Motor neuron (in vitro differentiated cells): ENCODE measurements at regions not wholly inside any gene's neighbourhood (a gene's known extent, or its start where the extent isn't known, plus 50 kb on each side); places are given as distances from the start of the nearest gene placed in this dataset.

ENCODE experiments used
- ATAC-seq, 8 experiments: fragments of 200-7000 bp; cut with Tn5 transposase; replicated peaks in 6 of 8; 2 replicates each; pipeline ENCODE4 v1.8.0; 2021; ENCODE audit warnings: mild to moderate bottlenecking in 8 of 8, moderate library complexity in 8 of 8
- H3K27ac ChIP-seq, 2 donors: fragments of 250-450 bp; sonication (Bioruptor Pico); 2 replicates each; pipeline ENCODE4 v1.9.0; 2021; ENCODE audit warnings: antibody characterized with exemption in 2 of 2, mild to moderate bottlenecking in 2 of 2, moderate library complexity in 1 of 2
- H3K4me1 ChIP-seq, 2 donors: fragments of 250-450 bp; sonication (Bioruptor Pico); replicated peaks in 1 of 2; 2 replicates each; pipeline ENCODE4 v1.6.1; 2021; ENCODE audit warnings: antibody characterized with exemption in 2 of 2, mild to moderate bottlenecking in 2 of 2, moderate library complexity in 1 of 2
- H3K4me3 ChIP-seq, 5 donors: fragments of 250-450 bp; sonication (Bioruptor Pico); 2 replicates each; pipeline ENCODE4 v1.9.0; 2021; ENCODE audit warnings: antibody characterized with exemption in 5 of 5, mild to moderate bottlenecking in 5 of 5, moderate library complexity in 4 of 5
- WGBS, 10 experiments: fragments of 450-650 bp; shearing (Covaris generic); methylation state at CpG; one replicate each; pipeline ENCODE4 v1.0.0; 2022; 5-methylcytosine and 5-hydroxymethylcytosine counted together
- in situ Hi-C, 9 experiments: fragments of 400-800 bp; cut with MboI; loops; one replicate each; pipeline ENCODE4 v1.15.0; 2021; ENCODE audit warnings: low sequenced_read_pairs in 9 of 9, low pct_unique_long_range_greater_than_20kb in 2 of 9; ENCODE audit not compliant: unreplicated experiment in 9 of 9

DNA sequence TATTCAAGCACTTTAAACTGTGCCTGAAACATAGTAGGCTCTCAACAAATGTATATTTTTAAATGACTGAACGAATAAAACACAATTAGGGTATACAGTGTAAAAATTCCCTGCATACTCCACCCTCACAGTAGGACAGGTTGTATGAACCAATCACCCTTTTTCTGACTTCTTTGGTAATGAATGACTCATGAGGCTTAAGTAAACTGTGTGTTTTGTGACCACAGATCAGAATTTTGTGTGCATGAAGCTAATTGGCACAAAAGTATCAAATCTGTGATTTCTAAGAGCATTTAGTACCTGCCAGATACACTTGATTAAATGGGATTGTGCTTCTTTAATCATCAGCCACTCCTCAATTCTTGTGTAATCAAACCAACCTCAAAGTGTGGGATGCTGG is 109.9 kb upstream of the MAP4K3 start:
- Histone ChIP-seq H3K27ac (no peak overlapping the region), H3K4me3 (no peak overlapping the region), H3K4me1 (no peaks in the 10 kb centered on the region)
- peak in 1 of 8 experiments; percentile 41 for ATAC-seq
- in situ Hi-C loops = no loop called here
- WGBS, 10 experiments = 20 to 90% (median 35%) methylated on average over 1 of the region's 1 CpG; no CpG with 5 or more reads in 2 of the 10 experiments

DNA sequence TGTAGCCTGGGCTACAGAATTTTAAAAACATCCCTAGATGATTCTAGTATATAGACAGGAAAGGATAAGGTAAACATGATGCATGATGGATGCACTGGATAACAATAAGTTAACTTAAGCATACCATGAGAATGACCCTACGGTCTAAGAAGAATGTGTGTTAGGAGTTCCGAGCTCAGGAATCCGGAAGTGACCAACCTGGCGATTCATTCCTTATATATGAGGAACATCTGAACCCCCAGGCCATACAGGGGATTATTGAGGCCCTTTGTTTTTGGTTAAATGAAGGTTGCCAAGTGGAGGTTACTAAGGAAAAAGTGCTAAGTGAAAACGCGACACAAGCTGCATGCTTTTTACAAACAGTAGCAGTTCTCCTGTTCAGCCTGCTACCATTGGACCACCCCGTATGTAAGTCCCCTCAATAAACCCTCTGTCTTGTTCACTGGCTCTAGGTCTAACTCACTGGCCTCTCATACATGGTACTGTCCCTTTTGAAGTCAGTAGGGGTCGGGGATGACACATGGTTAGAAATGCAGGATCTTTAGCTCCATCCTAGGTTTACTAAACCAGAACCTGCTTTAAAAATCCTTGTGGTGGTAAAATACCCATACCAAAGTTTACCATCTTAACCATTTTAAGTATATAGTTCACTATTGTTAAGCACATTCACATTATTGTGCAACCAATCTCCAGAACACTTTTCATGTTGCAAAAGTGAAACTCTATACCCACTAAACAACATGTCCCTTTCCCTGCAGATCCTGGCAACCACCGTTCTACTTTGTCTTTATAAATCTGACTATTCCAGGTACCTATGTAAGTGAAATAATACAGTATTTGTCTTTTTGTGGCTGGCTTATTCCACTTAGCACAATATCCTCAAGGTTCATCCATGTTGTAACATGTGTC is 111.0 kb upstream of the MAP4K3 start:
- Histone ChIP-seq H3K27ac (no peak overlapping the region), H3K4me3 (no peak overlapping the region), H3K4me1 (no peaks in the 10 kb centered on the region)
- 74 to 93% (median 82%) methylated on average over 3 to 9 of the region's 9 CpGs; no CpG with 5 or more reads in 1 of the 10 experiments for WGBS, 10 experiments
- ATAC-seq = no peak
- in situ Hi-C loops = no loop called here

DNA sequence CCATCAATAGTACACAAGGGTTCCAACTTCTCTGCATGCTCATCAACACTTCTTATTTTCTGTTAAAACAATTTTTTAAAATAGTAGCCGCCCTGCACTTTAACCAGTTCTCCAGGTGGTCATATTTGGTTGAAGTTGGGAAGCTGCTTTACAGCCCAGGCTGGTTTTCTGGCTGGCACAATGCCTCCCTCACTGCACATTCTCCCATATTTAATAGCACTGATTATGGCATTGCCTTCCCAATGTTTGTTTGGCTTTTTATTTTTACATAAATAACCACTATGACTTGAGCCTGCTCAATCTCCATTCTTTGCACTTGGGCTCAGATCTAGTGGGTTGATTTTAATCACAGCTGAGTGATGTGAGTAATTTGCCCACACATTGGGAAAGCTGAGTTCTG is 111.9 kb upstream of the MAP4K3 start:
- no peaks in the 10 kb centered on the region for H3K4me1 ChIP-seq
- WGBS, 10 experiments = 63 to 100% (median 100%) methylated on average over 1 of the region's 1 CpG; no CpG with 5 or more reads in 2 of the 10 experiments
- in situ Hi-C loops = no loop called here
- H3K27ac ChIP-seq = no peak overlapping the region
- H3K4me3 ChIP-seq = no peak overlapping the region
- ATAC-seq = peak in 2 of 8 experiments; percentile 48 to 91

DNA sequence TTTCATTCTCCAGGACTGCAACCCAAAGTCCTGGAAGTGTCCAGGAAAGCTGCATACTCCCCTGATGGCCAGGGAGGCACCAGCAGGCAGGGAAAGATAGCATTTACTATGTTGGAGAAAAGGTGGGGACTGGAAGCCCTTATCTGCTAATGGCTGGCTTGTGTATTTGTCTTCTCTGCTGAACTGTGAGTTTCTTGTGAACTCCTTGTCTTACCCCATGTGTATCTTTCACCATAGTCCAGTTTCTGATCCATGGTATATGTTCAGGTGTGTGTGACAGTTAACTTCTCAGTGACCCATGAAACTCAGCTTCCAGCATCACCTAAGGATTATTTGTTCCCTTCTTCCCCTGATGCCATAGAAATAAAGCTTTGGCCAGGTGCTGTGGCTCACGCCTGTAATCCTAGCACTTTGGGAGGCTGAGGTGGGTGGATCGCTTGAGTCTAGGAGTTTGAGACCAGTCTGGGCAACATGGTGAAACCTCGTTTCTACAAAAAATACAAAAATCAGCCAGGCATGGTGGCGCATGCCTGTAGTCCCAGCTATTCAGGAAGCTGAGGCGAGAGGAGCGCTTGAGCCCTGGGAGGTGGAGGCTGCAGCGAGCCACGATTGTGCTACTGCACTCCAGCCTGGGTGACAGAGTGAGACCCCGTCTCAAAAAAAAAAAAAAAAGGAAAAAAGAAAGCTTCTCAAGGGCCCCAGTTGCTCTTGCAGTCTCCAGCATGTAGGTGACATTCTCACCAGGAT is 112.8 kb upstream of the MAP4K3 start:
- Histone ChIP-seq H3K27ac (no peak overlapping the region), H3K4me3 (no peak overlapping the region), H3K4me1 (no peaks in the 10 kb centered on the region)
- 71 to 100% (median 90%) methylated on average over 2 to 4 of the region's 9 CpGs; no CpG with 5 or more reads in 6 of the 10 experiments for WGBS, 10 experiments
- in situ Hi-C loops = no loop called here
- no peak for ATAC-seq

DNA sequence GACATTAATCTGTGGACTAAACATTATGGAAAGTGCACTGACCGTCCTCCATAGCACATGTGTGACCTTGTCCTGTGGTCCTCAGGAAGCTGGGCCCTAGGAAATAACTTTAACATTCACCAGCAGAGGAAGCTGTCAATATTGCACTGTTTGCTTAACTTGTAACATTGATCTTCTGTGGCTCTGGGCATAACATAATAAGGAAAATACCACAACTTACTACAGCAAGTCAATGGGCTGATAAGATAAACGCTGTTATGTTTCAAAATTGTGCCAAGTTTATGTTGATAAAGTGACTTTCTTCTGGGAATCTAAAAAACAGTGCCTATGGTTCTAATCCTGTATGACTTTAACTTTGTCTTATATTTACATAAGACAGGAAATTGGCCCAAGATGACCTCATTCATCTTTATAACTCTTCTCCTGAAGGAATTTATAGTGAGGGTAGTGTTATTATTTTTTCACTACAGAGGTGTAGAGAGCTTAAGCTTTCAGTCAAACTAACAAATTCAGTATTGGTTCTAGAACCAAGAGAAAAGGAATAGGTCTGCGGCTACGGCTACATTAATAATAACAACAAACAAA is 113.7 kb upstream of the MAP4K3 start:
- in situ Hi-C loops = no loop called here
- H3K4me1 ChIP-seq = no peaks in the 10 kb centered on the region
- 63 to 100% (median 87%) methylated on average over 2 to 4 of the region's 4 CpGs for WGBS, 10 experiments
- no peak overlapping the region for H3K4me3 ChIP-seq
- ATAC-seq = no peak
- no peak overlapping the region for H3K27ac ChIP-seq

DNA sequence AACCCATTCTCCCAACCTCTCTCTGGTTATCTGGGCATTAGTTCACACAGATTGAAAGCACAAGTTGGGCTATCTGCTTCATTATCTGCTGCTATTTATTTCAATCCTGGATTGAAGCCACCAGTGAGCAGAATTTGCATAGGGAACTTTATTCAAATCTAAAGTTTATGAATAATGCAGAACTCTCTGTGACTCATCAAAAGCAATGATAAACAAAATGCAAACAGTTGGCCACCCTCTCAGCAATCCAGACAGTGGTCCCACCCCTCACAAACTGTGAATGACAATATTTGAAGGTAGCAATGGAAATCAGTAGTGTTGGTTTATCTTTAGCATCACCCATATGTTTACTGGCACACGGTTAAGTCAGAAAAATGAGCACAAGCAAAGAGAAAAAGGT is 106.8 kb upstream of the TMEM178A start:
- ATAC-seq = peak in 3 of 8 experiments; percentile 98 to 99 (median 99)
- 0 to 100% (median 30%) methylated on average over 1 of the region's 1 CpG; no CpG with 5 or more reads in 4 of the 10 experiments for WGBS, 10 experiments

DNA sequence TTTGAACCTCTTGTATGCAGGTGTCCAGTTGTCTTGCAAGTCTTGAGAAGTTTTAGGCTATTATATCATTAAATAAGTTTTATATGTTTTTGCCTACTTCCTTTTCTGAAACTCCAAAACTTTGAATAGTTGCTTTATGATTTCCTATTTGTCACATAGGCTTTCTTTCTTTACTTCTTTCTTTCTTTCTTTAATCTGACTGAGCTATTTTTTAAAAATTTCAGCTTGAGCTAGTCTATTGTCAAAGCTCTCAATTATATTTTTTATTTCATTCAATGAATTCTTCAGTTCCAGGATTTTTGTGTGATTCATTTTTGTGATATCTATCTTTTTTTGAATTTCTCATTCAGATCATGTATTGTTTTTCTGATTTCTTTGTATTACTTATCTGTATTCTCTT is 102.1 kb upstream of the TMEM178A start:
- H3K4me1 ChIP-seq = no peaks in the 10 kb centered on the region
- no peak overlapping the region for H3K27ac ChIP-seq
- ATAC-seq = no peak
- in situ Hi-C loops = no loop called here
- H3K4me3 ChIP-seq = no peak overlapping the region

More for the DNA sequence above, 106.8 kb upstream of the TMEM178A start:
- H3K4me3 ChIP-seq = no peak overlapping the region
- in situ Hi-C loops = no loop called here
- no peaks in the 10 kb centered on the region for H3K4me1 ChIP-seq
- no peak overlapping the region for H3K27ac ChIP-seq

DNA sequence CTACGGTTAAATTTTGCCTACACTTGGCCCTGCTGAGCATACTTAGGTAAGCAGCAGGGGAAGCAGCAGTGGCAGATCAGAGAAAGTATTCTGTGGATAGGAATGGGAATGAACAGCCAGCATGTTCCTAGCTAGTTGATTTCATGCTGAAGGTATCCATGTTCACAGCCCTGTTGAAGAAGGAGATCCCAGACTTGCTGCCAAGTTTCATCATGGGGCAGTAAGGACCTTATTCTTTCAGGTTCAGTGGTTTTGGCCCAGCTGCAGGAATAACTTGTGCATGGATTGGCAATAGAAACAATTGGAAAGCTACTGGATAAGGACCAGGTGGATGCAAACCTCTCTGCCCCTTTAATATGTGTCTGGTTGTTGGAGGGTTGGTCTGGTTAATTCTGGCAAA is 98.2 kb upstream of the TMEM178A start:
- in situ Hi-C loops = no loop called here
- WGBS, 10 experiments = 80 to 100% (median 100%) methylated on average over 1 of the region's 1 CpG; no CpG with 5 or more reads in 4 of the 10 experiments
- no peak for ATAC-seq
- Histone ChIP-seq H3K4me1 (no peaks in the 10 kb centered on the region), H3K4me3 (no peak overlapping the region), H3K27ac (no peak overlapping the region)

DNA sequence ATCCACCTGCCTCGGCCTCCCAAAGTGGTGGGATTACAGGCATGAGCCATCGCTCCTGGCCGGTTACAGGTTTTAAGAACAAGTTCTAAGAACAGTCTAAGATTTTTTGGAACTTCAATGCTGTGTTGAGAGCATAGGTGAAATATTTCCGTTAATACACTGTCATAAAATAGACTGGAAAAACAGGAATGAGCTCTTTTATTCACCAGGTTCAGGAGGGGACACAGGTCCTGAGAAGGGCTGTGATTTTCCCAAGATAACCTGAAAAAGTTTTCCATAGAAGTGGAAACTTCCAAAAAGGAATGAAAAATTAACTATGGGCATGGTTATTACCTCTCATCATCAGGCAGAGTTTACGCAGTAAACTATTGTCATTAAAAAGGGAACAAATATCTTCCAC is 97.6 kb upstream of the TMEM178A start:
- ATAC-seq = no peak
- H3K4me1 ChIP-seq = no peaks in the 10 kb centered on the region
- in situ Hi-C loops = no loop called here
- WGBS, 10 experiments = 61 to 100% (median 94%) methylated on average over 1 to 4 of the region's 5 CpGs; no CpG with 5 or more reads in 1 of the 10 experiments
- H3K4me3 ChIP-seq = no peak overlapping the region
- H3K27ac ChIP-seq = no peak overlapping the region

DNA sequence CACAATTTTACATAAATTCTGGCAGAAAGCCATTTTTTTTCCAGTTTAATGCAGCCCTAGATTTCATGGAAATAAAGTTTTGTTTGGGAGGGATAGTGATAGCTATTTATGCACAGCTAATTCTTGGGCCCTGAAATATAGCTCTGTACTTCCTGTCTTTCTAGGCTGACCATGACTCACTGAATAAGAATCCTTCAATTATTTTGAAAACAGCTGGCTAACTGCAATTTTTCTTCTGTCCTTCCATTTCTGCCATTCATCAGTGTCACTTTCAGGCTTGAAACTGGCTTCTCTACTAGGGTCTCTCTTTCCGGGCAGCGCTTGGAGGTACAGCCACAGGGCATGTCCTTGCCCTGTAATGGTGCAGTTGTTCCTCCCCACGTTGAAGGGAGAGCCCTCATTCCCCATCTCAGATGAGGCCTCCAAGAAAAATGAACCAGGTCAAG is 97.1 kb upstream of the TMEM178A start:
- no peak overlapping the region for H3K27ac ChIP-seq
- in situ Hi-C loops = no loop called here
- ATAC-seq = peak in 7 of 8 experiments; percentile 31 to 94 (median 56)
- no peaks in the 10 kb centered on the region for H3K4me1 ChIP-seq
- WGBS, 10 experiments = 0 to 90% (median 55%) methylated on average over 1 to 3 of the region's 3 CpGs; no CpG with 5 or more reads in 3 of the 10 experiments
- H3K4me3 ChIP-seq = no peak overlapping the region

DNA sequence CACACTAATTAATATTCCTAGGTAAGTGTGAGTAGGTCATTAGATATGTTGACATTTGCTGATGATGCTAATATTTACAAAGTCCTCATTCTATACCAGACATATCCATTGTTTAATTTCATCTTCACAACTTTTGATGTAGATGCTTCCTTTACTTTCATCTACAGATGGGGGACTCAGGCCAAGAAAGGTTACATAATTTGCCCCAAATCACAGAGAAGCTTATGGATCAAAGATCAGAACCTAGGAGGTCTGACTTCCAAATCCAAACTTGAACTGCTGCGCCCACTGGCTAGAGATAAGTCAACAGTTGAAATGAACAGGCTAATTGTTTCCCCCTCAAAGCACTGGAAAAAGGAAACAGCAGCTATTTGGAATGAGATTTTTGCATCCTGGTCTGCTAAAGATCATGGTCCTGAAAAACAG is 95.6 kb upstream of the TMEM178A start:
- no peak for ATAC-seq
- Histone ChIP-seq H3K4me1 (no peaks in the 10 kb centered on the region), H3K27ac (no peak overlapping the region), H3K4me3 (no peak overlapping the region)
- 88 to 100% (median 100%) methylated on average over 1 of the region's 1 CpG; no CpG with 5 or more reads in 6 of the 10 experiments for WGBS, 10 experiments
- in situ Hi-C loops = no loop called here

DNA sequence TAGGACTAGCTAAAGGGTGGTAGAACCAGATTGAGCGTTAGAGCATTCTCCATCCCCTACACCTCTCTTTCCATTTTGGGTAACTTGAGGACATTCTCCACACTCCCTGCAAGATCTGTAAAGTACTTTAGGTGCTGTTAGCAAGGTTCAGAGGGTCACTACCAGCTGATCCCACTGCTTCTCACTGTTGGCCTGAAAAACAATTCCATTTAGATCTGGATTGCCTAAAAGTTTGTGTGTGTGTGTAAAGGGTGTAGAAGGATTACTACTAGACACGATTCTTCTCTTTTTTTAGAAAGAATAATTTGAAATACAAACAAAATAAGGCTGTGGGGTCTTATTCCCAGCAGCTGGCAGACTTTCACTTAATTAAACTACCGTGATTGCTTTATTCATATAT is 95.1 kb upstream of the TMEM178A start:
- ATAC-seq = no peak
- 42 to 100% (median 90%) methylated on average over 1 to 3 of the region's 3 CpGs; no CpG with 5 or more reads in 2 of the 10 experiments for WGBS, 10 experiments
- in situ Hi-C loops = no loop called here
- Histone ChIP-seq H3K4me1 (no peaks in the 10 kb centered on the region), H3K4me3 (no peak overlapping the region), H3K27ac (no peak overlapping the region)
